Uterus (tissue), 3 donors: ENCODE measurements at regions not wholly inside any gene's neighbourhood (a gene's known extent, or its start where the extent isn't known, plus 50 kb on each side); places are given as distances from the start of the nearest gene placed in this dataset.

Experiments used
- DNase-seq, 2 donors: peaks; one replicate each; pipeline ENCODE4 v3.0.0-alpha.2; 2019 to 2020
- H3K27ac ChIP-seq, 2 donors: fragments of 200-600 bp; sonication (generic); 1 replicate in 1 of 2; 2 replicates in 1 of 2; pipeline ENCODE4 v1.5.1; 2016 to 2018
- H3K27me3 ChIP-seq, 2 donors: fragments of 200-600 bp; sonication (generic); one replicate each; pipeline ENCODE4 v1.5.1; 2018 to 2019; ENCODE audit warnings: control low read depth in 1 of 2
- H3K36me3 ChIP-seq, 2 donors: fragments of 200-600 bp; sonication (generic); one replicate each; pipeline ENCODE4 v1.5.1; 2019; ENCODE audit warnings: control low read depth in 1 of 2
- H3K4me1 ChIP-seq, 2 donors: fragments of 200-600 bp; sonication (generic); one replicate each; pipeline ENCODE4 v1.5.1; 2018 to 2019; ENCODE audit warnings: control low read depth in 1 of 2
- H3K4me3 ChIP-seq, 2 donors: fragments of 200-600 bp; sonication (generic); 1 replicate in 1 of 2; 2 replicates in 1 of 2; pipeline ENCODE4 v1.5.1; 2018 to 2019; ENCODE audit warnings: mild to moderate bottlenecking in 1 of 2
- H3K9me3 ChIP-seq, 2 donors: fragments of 200-600 bp; sonication (generic); one replicate each; pipeline ENCODE4 v1.5.1; 2019; ENCODE audit warnings: control low read depth in 1 of 2
- CTCF ChIP-seq, 4 experiments: fragments of 200-600 bp in 2 of 4; fragments of 450-650 bp in 2 of 4; sonication (generic) in 2 of 4; IDR thresholded peaks; one replicate each; pipeline ENCODE4 v1.5.1; 2016 to 2019; ENCODE audit warnings: antibody characterized with exemption in 4 of 4, mild to moderate bottlenecking in 2 of 4, moderate library complexity in 1 of 4
- POLR2A ChIP-seq, 2 donors: fragments of 450-650 bp; IDR thresholded peaks; one replicate each; pipeline ENCODE4 v1.6.1; 2016; ENCODE audit warnings: antibody characterized with exemption in 2 of 2, mild to moderate bottlenecking in 1 of 2, moderate library complexity in 1 of 2
- intact Hi-C: fragments of 100-400 bp; cut with DNase I; formaldehyde crosslinking; loops from one replicate; pipeline ENCODE4 v1.15.1; 2023; ENCODE audit warnings: low total_unique reads
- donor health status: DM: yes; HTN: yes; CAD: no.

GRCh38 chr2:129229830-129230441 is 749.5 kb upstream of the RAB6C start:
- Histone ChIP-seq H3K4me1 (no peaks in the 10 kb centered on the region), H3K27me3 (no peaks in the 10 kb centered on the region), H3K36me3 (no peaks in the 10 kb centered on the region), H3K9me3 (no peaks in the 10 kb centered on the region), H3K27ac (no peak overlapping the region), H3K4me3 (no peak overlapping the region)
- intact Hi-C loops: no loop called here
- TF ChIP-seq POLR2A (IDR thresholded peaks at IDR 0.05): no peak
- no peak for TF ChIP-seq CTCF (IDR thresholded peaks at IDR 0.05)
- DNase-seq: no peak

- intact Hi-C loops: no loop called here
Measured at GRCh38 chr2:129231924-129232323, 747.5 kb upstream of the RAB6C start.

GRCh38 chr2:129233166-129233565 is 746.3 kb upstream of the RAB6C start:
- no peak for DNase-seq
- no peak overlapping the region for H3K4me3 ChIP-seq
- no peak overlapping the region for H3K27ac ChIP-seq
- TF ChIP-seq POLR2A (IDR thresholded peaks at IDR 0.05) (no peak), CTCF (IDR thresholded peaks at IDR 0.05) (no peak)
- no peaks in the 10 kb centered on the region for H3K36me3 ChIP-seq
- intact Hi-C loops: no loop called here
- H3K9me3 ChIP-seq: no peaks in the 10 kb centered on the region
- H3K4me1 ChIP-seq: no peaks in the 10 kb centered on the region
- no peaks in the 10 kb centered on the region for H3K27me3 ChIP-seq

More at GRCh38 chr2:129231924-129232323, 747.5 kb upstream of the RAB6C start:
- H3K27me3 ChIP-seq: no peaks in the 10 kb centered on the region
- H3K9me3 ChIP-seq: no peaks in the 10 kb centered on the region
- H3K36me3 ChIP-seq: no peaks in the 10 kb centered on the region
- no peak overlapping the region for H3K27ac ChIP-seq
- H3K4me1 ChIP-seq: no peaks in the 10 kb centered on the region
- DNase-seq: no peak
- H3K4me3 ChIP-seq: no peak overlapping the region
- TF ChIP-seq CTCF (IDR thresholded peaks at IDR 0.05) (no peak), POLR2A (IDR thresholded peaks at IDR 0.05) (no peak)

- TF ChIP-seq CTCF (IDR thresholded peaks at IDR 0.05) (no peak), POLR2A (IDR thresholded peaks at IDR 0.05) (no peak)
- no peak overlapping the region for H3K27ac ChIP-seq
- intact Hi-C loops: no loop called here
- H3K36me3 ChIP-seq: no peaks in the 10 kb centered on the region
- no peak overlapping the region for H3K4me3 ChIP-seq
- no peaks in the 10 kb centered on the region for H3K27me3 ChIP-seq
- H3K4me1 ChIP-seq: no peaks in the 10 kb centered on the region
- H3K9me3 ChIP-seq: no peaks in the 10 kb centered on the region
- no peak for DNase-seq
Measured at GRCh38 chr2:129233751-129234406, 745.6 kb upstream of the RAB6C start.

- no peaks in the 10 kb centered on the region for H3K4me1 ChIP-seq
- no peaks in the 10 kb centered on the region for H3K27me3 ChIP-seq
- intact Hi-C loops: no loop called here
- no peaks in the 10 kb centered on the region for H3K9me3 ChIP-seq
- H3K4me3 ChIP-seq: no peak overlapping the region
- no peak overlapping the region for H3K27ac ChIP-seq
- no peak for DNase-seq
- H3K36me3 ChIP-seq: no peaks in the 10 kb centered on the region
- TF ChIP-seq CTCF (IDR thresholded peaks at IDR 0.05): no peak
- no peak for TF ChIP-seq POLR2A (IDR thresholded peaks at IDR 0.05)
Measured at GRCh38 chr2:129236601-129237000, 742.9 kb upstream of the RAB6C start.
